Activated B cell treated with CpG ODN at 0.5 μM for 24 hours (primary cell): ENCODE measurements at regions not wholly inside any gene's neighbourhood (a gene's known extent, or its start where the extent isn't known, plus 50 kb on each side); places are given as distances from the start of the nearest gene placed in this dataset.

Source experiments
- ATAC-seq: fragments of 200-7000 bp; cut with Tn5 transposase; one replicate; pipeline ENCODE4 v1.10.0; 2021; ENCODE audit warnings: low read depth, mild to moderate bottlenecking, moderate library complexity
- CTCF ChIA-PET: fragments of 350-600 bp; sonication (Branson Sonifier 250); formaldehyde crosslinking; loops from one replicate; lab custom pipeline; 2021; ENCODE audit warnings: antibody characterized with exemption; lab: Charles Lee
- POLR2A ChIA-PET: fragments of 350-600 bp; sonication (Branson Sonifier 250); formaldehyde crosslinking; loops from one replicate; lab custom pipeline; 2021; ENCODE audit warnings: antibody characterized with exemption; lab: Charles Lee
- DNase-seq: peaks from one replicate; pipeline ENCODE4 v3.0.0; 2022
- H3K27ac Mint-ChIP-seq: one replicate; pipeline ENCODE4 v1.8.0; 2020; ENCODE audit warnings: mixed read lengths
- H3K27me3 Mint-ChIP-seq: one replicate; pipeline ENCODE4 v1.8.0; 2021; ENCODE audit warnings: mixed read lengths
- H3K36me3 Mint-ChIP-seq: one replicate; pipeline ENCODE4 v1.8.0; 2021; ENCODE audit warnings: low read depth, mixed read lengths
- H3K4me1 Mint-ChIP-seq: one replicate; pipeline ENCODE4 v1.8.0; 2021; ENCODE audit warnings: mixed read lengths
- H3K4me3 Mint-ChIP-seq: one replicate; pipeline ENCODE4 v1.8.0; 2020; ENCODE audit warnings: mild to moderate bottlenecking, mixed read lengths
- H3K9me3 Mint-ChIP-seq: one replicate; pipeline ENCODE4 v1.8.0; 2020; ENCODE audit warnings: mixed read lengths
- CTCF ChIP-seq: fragments of 200-600 bp; IDR thresholded peaks from one replicate; pipeline ENCODE4 v1.8.0; 2022; ENCODE audit warnings: antibody characterized with exemption, mild to moderate bottlenecking
- intact Hi-C: fragments of 100-400 bp; cut with micrococcal nuclease; formaldehyde crosslinking; loops from one replicate; pipeline ENCODE4 v1.15.1; 2024

GRCh38 chr3:152193673-152194267 is 75.0 kb upstream of the MBNL1 start:
- no peak for TF ChIP-seq CTCF
- H3K27ac Mint-ChIP-seq: peak overlapping the region; percentile 78

GRCh38 chr3:152195206-152195605 is 73.5 kb upstream of the MBNL1 start:
- POLR2A ChIA-PET: interaction anchor here (0.6 to 6.3 kb wide), 4 partner anchors 10 to 318 kb away, joined by 3 to 179 read pairs (median 6); partner anchors contain the start of gene MBNL1

More at GRCh38 chr3:152193673-152194267, 75.0 kb upstream of the MBNL1 start:
- H3K27me3 Mint-ChIP-seq: no peaks in the 10 kb centered on the region
- peaks cover 4% of the 10 kb centered on the region for H3K36me3 Mint-ChIP-seq
- peak overlapping the region; percentile 73 for H3K4me3 Mint-ChIP-seq
- peak; percentile 53 for ATAC-seq
- CTCF ChIA-PET: interaction anchor here (0.9 to 2.4 kb wide), 4 partner anchors 10 to 249 kb away, joined by 3 to 19 read pairs (median 5); no protein-coding TSS in a partner anchor
- no peaks in the 10 kb centered on the region for H3K9me3 Mint-ChIP-seq
- DNase-seq: no peak
- POLR2A ChIA-PET: interaction anchor here (0.6 to 2.9 kb wide), 22 partner anchors 8 to 1594 kb away, joined by 3 to 53 read pairs (median 6); partner anchors contain the start of gene MBNL1
- peaks cover 77% of the 10 kb centered on the region for H3K4me1 Mint-ChIP-seq
- intact Hi-C loops: loop anchor here (10.0 kb wide), 2 partner anchors 809 to 919 kb away; partner anchors contain the start of genes P2RY12 and P2RY14

GRCh38 chr3:152196782-152197181 is 71.9 kb upstream of the MBNL1 start:
- ChIA-PET CTCF (interaction anchor here (1.0 kb wide), 1 partner anchor 13 kb away, joined by 3 read pairs; no protein-coding TSS in a partner anchor), POLR2A (interaction anchor here (0.6 to 6.3 kb wide), 8 partner anchors 8 to 803 kb away, joined by 3 to 179 read pairs (median 6); partner anchors contain the start of gene MBNL1)
- no peaks in the 10 kb centered on the region for H3K9me3 Mint-ChIP-seq
- TF ChIP-seq CTCF: no peak
- intact Hi-C loops: loop anchor here (1.0 to 10.0 kb wide), 6 partner anchors 9 to 922 kb away; partner anchors contain the start of genes P2RY12 and P2RY14
- H3K4me1 Mint-ChIP-seq: peaks cover 95% of the 10 kb centered on the region
- H3K27ac Mint-ChIP-seq: peak overlapping the region; percentile 97
- H3K36me3 Mint-ChIP-seq: peaks cover 4% of the 10 kb centered on the region
- peak; percentile 46 for ATAC-seq
- peak overlapping the region; percentile 80 for H3K4me3 Mint-ChIP-seq
- H3K27me3 Mint-ChIP-seq: no peaks in the 10 kb centered on the region
- DNase-seq: no peak

More at GRCh38 chr3:152195206-152195605, 73.5 kb upstream of the MBNL1 start:
- H3K9me3 Mint-ChIP-seq: no peaks in the 10 kb centered on the region
- H3K4me1 Mint-ChIP-seq: peaks cover 85% of the 10 kb centered on the region
- DNase-seq: no peak
- TF ChIP-seq CTCF: no peak
- H3K27me3 Mint-ChIP-seq: no peaks in the 10 kb centered on the region
- CTCF ChIA-PET: no interaction called here
- H3K27ac Mint-ChIP-seq: peak overlapping the region; percentile 97
- intact Hi-C loops: loop anchor here (10.0 kb wide), 2 partner anchors 810 to 920 kb away; partner anchors contain the start of genes P2RY12 and P2RY14
- H3K4me3 Mint-ChIP-seq: peak overlapping the region; percentile 58
- no peak for ATAC-seq
- H3K36me3 Mint-ChIP-seq: peaks cover 4% of the 10 kb centered on the region

- no peak for DNase-seq
- Mint-ChIP-seq H3K4me3 (peak overlapping the region; percentile 78), H3K27me3 (no peaks in the 10 kb centered on the region), H3K4me1 (peaks cover 92% of the 10 kb centered on the region), H3K9me3 (no peaks in the 10 kb centered on the region), H3K27ac (peak overlapping the region; percentile 97), H3K36me3 (peaks cover 4% of the 10 kb centered on the region)
- peak; percentile 15 for ATAC-seq
- TF ChIP-seq CTCF: no peak
- ChIA-PET CTCF (interaction anchor here (1.0 to 2.1 kb wide), 4 partner anchors 13 to 47 kb away, joined by 3 to 15 read pairs (median 4); no protein-coding TSS in a partner anchor), POLR2A (interaction anchor here (1.0 to 9.9 kb wide), 12 partner anchors 7 to 319 kb away, joined by 3 to 179 read pairs (median 5); partner anchors contain the start of gene MBNL1)
- intact Hi-C loops: loop anchor here (1.0 to 10.0 kb wide), 6 partner anchors 8 to 923 kb away; partner anchors contain the start of genes P2RY12 and P2RY14
These were observed 71.3 kb upstream of the MBNL1 start for GRCh38 chr3:152197451-152197850.
